Right renal cortex interstitium (tissue), 3 donors: ENCODE measurements at regions not wholly inside any gene's neighbourhood (a gene's known extent, or its start where the extent isn't known, plus 50 kb on each side); places are given as distances from the start of the nearest gene placed in this dataset.
"Not testable (repeated sequence)": the region's sequence is repeated elsewhere in the genome, so short reads cannot be mapped to it uniquely, and the experiment has no call there.

ENCODE experiments used
- DNase-seq, 3 donors: peaks; one replicate each; pipeline ENCODE4 v3.0.0-alpha.2; 2013; ENCODE audit warnings: low read depth in 3 of 3, low spot score in 2 of 3

DNA sequence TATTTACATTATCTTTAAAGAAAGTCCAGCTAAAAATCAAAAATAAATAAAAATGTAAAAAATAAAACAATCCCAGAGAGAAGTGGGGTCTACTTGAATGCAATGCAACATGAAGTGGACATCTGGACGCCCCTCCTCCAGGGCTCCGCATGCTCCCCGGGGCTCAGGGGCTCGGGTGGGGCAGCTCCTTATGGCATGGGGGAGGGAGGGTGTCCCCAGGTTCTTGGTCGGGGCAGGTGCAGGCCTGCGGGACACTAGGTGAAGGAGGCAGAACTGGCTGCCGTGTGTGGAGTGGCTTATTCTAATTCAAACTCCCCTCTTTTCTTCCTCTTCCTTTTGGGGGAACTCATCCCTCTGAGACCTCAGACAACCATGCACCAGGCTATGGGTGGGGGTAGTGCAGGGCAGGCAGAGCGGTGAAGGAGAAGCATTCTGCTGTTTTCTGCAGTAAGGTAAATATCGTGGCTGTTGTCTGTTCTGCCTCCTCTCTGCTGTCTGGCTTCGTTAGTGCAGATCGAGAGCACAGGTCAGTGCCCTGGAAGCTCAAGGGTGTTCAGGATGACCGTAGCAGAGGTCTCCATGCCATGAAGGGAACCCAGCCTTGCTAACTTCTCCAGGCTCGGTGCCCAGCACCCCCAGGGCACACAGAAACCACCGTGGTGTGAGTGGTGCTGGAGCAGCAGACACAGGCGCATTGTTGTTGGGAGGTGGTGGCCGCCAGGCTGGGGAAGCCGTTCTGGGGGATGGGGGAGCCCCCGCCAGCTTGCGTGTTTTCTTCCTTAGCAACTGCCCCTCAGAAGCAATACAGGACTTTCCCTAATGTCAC is 82.6 kb downstream of the TTLL2 start:
- no peak for DNase-seq

DNA sequence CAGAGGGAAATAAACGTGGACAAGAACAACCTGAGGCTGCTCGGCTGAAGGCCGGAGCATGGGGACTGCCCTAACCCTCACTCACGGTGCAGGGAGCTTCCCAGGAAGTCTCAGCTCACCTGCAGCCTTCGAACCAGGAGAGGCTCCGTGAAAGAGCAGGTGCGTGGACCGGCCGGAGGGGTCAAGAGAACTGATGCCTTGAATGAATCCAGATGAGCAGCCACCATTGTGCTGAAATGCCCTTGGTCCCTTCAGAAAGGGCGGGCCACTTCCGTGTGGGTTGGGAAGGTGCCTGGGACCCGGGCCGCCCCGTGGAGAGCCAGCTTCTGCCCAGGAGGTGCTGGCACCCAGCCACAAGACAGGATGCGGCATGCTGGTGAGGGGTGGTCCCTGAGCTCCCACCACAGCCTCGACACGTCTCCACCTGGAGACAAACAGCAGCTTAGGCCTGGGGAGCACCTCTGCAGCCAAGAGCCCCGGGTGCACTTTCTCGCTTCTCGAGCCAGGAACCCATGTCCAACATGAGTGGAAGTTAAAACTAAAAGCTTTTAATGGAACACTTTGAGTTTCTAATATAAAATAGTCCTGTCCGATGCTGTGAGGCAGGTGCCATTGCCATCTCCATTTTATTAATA is 83.5 kb downstream of the TTLL2 start:
- no peak for DNase-seq

DNA sequence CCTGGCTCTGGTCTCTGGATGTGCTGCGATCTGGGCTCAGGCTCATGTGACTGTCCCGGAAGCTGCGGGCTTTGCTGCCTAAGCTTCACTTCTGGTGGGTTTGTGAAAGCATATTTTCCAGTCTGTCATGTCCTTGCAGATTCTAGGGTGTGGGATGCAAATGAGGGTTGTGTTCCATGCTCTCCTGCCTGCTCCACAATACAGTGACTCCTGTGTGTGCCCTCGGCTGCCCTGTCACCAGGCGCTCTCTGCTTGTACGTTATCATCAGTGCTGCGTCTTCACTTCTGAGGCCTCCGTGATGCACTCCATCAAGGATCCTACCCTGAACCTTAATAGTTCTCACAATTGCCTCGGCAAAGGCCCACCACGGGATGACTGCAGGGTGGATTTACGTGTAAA is 84.2 kb downstream of the TTLL2 start:
- DNase-seq = no peak

DNA sequence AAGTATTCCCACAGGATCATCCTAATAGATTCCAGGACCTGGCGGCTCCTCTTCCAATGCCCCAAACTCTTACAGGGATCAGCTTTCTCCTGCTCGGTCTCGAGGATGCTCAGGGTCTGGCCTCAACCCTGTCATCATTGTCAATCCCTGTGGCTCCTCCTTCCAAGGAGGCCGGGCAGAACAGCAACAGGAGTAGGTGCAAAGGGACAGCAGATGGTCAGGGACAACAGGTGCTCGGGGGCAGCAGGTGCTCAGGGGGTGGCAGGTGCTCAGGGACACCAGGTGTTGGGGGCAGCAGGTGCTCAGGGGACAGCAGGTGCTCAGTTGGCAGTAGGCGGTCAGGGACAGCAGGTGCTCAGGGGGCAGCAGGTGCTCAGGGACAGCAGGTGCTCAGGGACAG is 84.8 kb downstream of the TTLL2 start:
- DNase-seq = no peak

DNA sequence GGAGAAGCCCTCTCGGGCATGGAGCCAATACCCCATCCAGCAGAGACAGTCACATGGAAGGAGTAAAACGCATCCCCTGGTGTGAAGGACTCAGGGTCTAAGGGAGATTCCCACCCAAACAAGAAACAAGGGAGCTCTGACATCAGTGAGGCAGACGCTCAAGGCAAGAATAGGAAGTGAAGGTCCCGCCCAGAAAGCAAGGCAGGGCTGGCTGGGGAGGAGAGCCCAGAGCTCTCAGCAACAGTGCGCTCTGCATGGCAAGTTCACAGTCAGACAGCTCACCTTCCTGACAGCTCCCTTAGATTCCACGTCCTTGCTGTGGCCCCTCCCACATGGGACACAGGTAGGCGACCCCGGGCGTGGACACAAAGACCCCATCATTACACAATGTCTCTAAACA is 85.6 kb downstream of the TTLL2 start:
- DNase-seq = no peak

DNA sequence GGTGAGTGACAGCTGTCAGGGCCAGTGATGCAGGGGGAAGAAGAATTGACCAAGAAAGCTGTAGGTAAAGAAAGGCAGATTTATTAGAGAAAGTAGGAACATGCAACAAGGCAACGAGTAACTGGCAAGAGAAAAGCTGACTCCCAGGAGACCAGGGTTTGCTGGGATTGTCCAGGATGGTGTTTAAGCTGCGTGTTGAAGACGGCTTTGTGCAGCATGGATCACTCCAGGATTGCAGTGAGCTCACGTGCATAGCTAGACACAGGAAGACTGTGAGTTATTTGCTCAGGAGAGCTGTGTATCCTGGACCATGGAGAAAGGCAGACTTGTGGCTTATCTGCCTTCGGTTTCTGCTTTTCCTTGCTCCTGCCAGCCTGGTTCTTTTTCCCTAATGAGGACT is 87.6 kb downstream of the TTLL2 start:
- DNase-seq = no peak

DNA sequence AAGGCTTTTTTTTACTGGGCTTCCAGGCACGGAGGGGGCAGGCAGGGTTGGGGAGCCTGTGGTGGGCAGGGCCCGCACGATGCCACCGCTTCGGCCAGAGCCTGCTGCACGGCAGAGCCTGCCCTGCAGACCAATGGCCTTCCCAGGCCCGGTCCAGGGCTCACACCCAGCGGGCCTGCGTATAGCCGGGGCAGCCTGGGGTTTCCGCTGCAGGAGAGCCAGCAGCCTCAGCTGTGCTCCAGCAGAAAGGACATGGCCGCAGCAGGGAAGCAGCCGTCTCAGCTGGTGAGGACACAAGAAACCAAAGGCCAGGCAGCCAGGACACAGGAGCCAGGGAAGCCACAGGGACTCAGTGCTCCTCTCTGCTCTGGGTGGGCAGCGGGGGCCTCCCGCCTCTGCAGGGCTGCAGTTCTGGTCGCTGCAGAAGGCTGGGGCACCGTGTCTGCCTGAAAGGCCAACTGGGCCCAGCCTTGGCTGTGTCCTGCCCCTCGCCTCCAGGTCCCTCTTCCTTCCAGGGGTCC is 90.6 kb downstream of the TTLL2 start:
- no peak for DNase-seq

DNA sequence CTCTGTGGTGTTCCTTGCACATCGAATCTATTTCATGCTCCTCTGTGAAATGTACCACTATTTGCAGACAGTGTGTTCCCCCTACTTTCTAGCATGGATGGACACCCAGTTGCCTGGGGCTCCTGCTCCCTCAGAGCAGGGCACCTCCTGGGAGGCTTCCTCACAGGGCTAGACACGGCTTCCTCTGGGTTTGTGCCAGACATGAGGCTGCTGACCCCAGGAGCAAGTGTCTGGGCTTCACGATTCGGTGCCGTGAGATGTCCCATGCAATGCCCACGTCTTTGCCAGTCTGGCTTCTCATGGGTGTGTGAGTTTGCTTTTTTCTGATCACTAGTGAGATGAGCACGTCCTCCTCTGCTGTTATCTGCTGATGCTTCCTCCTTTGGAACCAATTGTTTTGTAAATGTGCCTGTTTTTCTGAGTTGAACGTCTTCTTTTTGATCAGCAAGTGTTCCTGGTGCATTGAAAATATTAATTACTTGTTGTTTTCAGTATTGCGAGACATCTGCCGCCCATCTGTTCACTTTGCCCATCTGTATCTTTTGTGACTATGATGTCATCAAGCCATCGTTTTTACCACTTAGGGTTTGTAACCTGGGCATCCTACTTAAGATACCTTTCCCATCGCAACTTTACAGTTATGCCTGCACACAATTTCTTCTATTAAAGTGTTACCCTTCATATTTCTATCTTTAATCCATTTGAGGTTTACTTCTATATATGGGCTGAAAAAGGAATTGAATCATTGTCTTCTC is 92.0 kb downstream of the TTLL2 start:
- DNase-seq = no peak

DNA sequence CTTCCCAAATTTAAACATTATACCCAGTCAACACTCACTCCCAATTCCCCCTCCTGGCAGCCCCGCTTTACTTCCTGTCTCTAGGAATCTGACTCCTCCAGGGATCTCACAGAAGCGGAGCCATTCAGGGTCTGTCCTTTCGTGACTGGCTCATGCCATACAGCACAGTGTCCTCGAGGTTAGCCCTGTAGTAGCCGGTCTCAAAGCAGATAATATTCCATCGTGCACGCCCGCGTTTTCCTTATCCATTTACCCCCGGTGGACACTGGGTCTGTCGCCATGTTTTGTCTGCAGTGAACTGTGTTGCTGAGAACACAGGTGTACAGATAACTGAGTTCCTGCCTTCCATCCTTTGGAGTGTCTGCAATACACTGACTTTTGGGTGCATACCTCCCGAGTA is 95.3 kb downstream of the TTLL2 start:
- no peak for DNase-seq

DNA sequence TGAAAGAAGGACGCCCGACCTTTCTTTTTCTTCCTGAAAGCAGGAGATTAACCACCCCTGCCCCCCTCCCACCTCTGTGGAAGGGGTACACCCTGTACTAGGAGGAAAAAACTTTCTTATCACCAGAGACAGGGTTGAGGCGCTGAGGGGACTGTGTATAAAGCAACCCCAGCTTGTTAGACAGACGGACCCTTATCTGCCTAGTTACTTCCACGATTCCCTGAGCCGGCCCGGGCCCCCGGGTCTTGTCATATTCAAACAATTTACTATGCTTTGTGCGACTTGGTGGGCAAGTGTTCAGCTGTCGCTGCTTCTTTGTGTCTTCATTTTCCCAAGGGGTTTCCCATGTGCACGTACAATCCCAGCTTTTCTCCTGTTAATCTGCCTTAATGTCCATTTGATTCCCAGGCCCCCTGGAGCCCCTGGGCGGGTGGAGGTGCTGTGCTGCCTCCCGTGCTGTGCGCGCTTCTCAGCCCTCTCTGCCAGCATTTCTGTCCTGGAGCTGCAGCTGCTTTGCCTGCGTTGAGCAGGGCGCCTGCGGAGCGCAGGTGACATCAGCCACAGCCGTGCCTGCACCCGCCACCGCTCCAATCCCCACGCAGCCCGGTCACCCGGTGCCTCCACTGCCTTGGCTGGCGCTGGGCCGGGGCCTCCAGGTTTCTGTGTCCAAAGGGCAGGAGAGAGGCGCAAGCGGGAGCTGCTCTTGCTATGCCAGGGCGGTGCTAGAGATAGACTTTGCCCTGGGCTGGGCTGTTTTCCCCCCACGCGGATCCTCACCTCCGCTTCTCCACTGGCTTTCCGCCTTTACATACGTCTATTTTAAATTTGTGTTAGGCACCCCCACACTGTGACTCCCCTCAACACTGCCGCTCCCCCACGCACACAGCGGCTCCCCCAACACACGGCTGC is 96.2 kb downstream of the TTLL2 start:
- no peak for DNase-seq

DNA sequence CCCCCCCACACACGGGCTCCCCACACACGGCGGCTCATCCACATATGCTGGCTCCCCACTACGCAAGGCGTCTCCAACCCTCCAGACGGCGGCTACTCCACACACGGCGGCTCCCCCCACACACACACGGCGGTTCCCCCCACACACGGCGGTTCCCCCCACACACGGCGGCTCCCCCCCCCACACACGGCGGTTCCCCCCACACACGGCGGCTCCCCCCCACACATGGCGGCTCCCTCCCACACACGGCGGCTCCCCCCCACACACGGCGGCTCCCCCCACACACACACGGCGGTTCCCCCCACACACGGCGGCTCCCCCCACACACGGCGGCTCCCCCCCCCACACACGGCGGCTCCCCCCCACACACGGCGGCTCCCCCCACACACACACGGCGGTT is 97.1 kb downstream of the TTLL2 start:
- DNase-seq = not testable (repeated sequence)

DNA sequence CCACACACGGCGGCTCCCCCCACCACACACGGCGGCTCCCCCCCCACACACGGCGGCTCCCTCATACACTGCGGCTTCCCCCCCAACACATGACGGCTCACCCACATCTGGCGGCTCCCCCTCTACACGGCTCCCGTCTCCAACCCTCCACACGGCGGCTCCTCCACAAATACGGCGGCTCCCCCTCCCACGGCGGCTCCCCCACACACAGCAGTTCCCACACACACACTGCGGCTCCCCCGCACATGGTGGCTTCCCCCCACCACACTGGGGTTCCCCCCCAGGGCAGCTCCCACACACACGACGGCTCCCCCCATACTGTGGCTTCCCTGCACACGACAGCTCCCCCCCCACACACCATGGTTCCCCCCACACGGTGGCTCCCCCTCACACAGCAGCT is 98.0 kb downstream of the TTLL2 start:
- no peak for DNase-seq

DNA sequence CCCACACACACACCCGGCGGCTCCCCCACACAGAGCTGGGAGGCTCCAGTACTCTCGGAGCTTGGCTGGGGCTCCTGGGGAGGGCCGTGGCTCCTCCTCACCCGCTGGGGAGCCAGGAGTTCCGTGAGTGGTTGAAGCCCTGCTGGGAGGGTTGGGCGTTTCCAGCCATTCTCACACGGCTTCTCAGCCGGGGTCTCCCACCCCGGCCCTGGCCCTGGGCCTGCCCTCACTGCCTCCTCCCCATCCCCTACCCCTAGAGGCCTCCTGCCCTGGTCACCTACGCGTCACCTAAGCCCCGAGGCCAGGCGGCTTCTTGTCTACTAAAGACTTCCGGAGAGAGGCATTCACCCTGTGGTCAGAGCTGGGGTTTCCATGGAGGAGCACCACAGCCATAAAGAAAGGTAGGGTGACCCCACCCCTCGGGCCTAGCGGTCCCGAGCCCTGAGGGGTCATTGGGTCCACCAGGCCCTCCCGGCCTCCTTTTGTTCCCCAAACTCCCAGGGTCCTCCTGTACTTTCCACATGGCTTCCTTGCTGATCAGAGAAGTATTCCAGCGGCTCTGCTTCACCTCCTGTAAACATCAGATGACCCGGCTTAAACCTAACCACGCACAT is 99.3 kb downstream of the TTLL2 start:
- no peak for DNase-seq

DNA sequence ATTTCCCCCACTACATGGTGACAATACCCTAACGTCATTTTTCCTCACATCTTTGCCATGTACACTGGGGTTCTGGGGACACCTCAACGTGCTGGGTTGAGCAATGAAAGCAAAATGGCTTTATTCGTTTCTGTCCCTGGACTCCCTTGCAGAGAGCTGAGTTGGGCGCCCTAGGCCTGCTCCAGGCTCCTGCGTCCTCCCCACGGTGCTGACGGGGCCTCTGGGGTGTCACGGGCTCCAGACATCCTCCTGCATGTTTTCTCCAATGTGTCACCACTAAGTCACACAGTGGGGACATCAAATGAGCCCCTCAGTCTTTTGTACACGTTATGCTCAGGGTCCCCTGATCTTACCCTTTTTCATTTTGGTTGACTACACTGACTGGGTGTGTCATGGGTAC is 99.8 kb downstream of the TTLL2 start:
- no peak for DNase-seq

DNA sequence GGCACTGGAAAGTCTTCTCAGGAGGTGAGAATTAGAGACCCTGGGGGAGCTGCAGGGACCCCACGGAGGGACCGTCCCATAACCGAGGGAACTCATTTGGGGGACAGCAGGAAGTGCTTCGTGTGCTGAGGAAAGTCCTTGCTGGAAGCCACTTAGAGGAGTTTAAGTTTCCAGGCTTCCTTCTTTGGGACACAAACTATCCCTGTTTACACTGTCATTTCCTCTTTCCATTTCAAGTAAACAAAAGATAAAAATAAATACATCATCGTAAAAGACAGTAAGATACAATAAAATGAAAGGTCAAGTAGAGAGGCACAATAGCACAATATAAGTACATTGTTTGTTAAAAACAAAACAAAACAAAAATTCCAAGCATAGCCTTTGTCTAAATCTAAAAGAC is 101.2 kb downstream of the TTLL2 start:
- no peak for DNase-seq

DNA sequence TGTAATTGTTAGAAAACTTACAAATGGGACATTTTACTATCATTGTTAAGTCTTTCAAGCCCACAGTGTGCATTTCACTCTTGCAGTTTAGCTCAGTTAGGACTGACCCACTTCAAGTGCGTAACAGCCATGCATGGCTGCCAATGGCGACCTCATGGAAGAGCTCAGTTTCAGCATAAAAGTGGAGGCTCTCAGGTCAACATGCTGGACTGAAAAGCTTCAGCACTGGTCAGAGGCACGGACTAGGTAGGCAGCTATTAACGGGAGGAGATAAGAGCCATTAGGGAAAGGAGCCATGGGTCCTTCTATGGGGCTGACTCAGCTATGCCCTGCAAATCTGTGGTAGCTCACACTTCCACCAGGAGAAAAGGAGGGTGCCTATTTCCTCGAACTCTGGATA is 101.8 kb downstream of the TTLL2 start:
- DNase-seq = no peak

DNA sequence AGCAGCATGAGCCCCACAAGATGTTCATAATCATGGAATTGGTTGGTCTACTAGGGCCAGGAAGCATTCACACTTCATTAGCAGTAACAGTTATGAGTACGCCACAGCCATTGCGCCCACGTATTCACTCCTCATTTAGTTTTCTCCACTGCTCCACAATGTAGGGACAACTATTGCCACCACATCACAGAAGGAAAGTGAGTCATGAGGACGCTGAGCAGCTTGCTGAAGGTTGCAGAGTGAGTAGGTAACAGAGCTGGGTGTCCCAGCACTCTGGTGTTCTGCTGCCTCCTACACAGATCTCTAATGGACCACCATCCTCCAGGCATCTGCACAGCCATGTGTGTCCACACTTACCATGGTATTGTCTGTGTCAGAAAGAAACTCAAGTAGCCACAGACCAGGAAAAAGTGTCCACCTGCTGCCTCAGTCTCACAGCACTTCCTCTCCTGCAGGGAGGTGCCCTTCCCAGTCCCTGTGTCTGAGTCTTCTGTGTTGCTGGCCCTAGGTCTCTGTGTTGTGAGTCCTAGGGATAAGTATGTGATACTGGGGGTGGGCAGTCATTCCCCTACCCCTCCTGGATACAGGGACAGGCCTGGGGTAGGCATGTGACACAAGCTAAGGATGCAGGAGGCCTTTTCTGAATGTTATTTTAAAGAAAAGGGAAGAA is 103.9 kb downstream of the TTLL2 start:
- no peak for DNase-seq

DNA sequence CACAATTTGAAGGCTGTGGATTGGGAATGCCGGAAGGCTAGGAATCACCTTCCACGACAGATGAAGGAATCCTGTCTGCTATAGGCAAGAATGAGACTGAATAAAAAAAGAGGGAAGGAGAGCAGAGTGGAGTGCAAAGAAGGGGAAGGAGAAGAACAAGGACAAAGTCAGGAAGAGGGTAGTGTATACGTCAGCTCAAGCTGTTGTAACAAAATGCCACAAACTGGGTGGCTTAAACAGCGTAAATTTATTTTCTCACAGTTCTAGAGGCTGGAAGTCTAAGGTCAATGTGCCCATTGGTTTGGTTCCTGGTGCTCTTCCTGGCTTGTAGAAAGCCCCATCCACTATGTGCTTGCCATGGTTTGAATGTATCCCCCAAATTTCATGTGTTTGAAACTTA is 104.5 kb downstream of the TTLL2 start:
- no peak for DNase-seq

DNA sequence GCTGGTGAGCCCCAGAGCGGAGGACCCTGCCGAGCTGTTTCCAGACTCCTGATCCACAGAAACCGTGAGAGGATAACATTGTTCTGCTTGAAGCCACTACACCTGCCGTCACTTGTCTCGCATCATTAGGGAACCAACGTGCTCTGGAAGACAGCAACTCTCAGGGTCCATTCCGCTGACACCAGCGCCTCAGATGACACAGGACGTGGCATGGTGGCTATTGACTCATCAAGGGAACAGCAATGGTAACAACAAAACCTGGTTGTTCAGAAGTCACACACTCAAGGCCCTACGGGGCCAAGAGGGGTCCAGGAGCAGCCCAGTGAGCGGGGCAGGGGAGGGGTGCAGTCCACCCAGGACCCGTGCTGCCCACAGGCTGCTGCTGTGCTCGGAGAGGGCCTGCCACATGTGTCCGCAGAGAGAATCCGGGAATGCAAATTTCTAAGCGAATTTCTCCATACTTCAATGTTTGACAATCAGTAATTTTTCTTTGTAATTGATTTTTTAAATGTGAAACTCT is 110.4 kb downstream of the TTLL2 start:
- no peak for DNase-seq
